ENCODE measurements at regions not wholly inside any gene's neighbourhood (a gene's known extent, or its start where the extent isn't known, plus 50 kb on each side); places are given as distances from the start of the nearest gene placed in this dataset.

DNA sequence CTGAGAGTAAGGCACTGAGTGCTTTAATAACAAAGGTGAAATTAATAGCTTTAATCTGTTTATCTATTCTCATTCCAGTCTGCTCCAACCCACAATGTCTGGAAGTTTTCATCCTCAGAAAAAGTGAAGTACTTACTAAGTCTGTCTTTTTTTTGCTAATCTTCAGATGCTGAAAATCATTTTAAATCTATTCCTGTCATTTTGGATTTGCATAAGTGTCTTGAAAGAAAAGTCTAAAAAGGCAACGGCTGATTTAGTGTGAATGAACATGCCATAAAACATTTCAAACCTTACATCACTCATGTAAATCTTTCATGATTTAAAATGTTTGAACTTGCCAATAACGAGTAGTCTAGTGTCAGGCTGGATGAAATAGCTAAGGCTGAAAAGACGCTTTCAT is 685.6 kb downstream of the RPS29 start:
- TF ChIP-seq CTCF (conservative IDR thresholded peaks at IDR 0.05) (no peak), ZFX (IDR thresholded peaks at IDR 0.05) (no peak)

Measured in C4-2B (cell line).